ENCODE measurements at regions not wholly inside any gene's neighbourhood (a gene's known extent, or its start where the extent isn't known, plus 50 kb on each side); places are given as distances from the start of the nearest gene placed in this dataset.
"Not testable (repeated sequence)": the region's sequence is repeated elsewhere in the genome, so short reads cannot be mapped to it uniquely, and the experiment has no call there.

- no peak for DNase-seq
Measured at GRCh38 chr4:107389965-107390364, 330.1 kb downstream of the PAPSS1 start.

GRCh38 chr4:107388736-107389274 lies 331.2 kb downstream of the PAPSS1 start:
- DNase-seq: no peak

- DNase-seq: no peak
Measured at GRCh38 chr4:107380836-107381438, 339.1 kb downstream of the PAPSS1 start.

GRCh38 chr4:107380190-107380589 lies 339.8 kb downstream of the PAPSS1 start:
- DNase-seq: no peak

- DNase-seq: no peak
Measured at GRCh38 chr4:107379054-107379869, 340.8 kb downstream of the PAPSS1 start.

GRCh38 chr4:107376293-107376692 lies 340.2 kb upstream of the DKK2 start:
- DNase-seq: no peak

- no peak for DNase-seq
Measured at GRCh38 chr4:107366900-107367299, 330.8 kb upstream of the DKK2 start.

- no peak for DNase-seq
Measured at GRCh38 chr4:107366016-107366735, 330.1 kb upstream of the DKK2 start.

GRCh38 chr4:107363125-107363524 lies 327.0 kb upstream of the DKK2 start:
- no peak for DNase-seq

GRCh38 chr4:107359208-107359607 lies 323.1 kb upstream of the DKK2 start:
- no peak for DNase-seq

- DNase-seq: peak in 1 of 2 experiments; percentile 24
Measured at GRCh38 chr4:107354304-107354703, 318.2 kb upstream of the DKK2 start.

GRCh38 chr4:107351196-107351595 lies 315.1 kb upstream of the DKK2 start:
- no peak for DNase-seq

- DNase-seq: no peak
Measured at GRCh38 chr4:107349732-107350131, 313.6 kb upstream of the DKK2 start.

GRCh38 chr4:107349266-107349665 lies 313.2 kb upstream of the DKK2 start:
- no peak for DNase-seq

- no peak for DNase-seq
Measured at GRCh38 chr4:107348188-107349050, 312.3 kb upstream of the DKK2 start.

GRCh38 chr4:107333518-107333917 lies 297.4 kb upstream of the DKK2 start:
- no peak for DNase-seq

- not testable (repeated sequence) for DNase-seq
Measured at GRCh38 chr4:107332656-107333055, 296.5 kb upstream of the DKK2 start.

GRCh38 chr4:107330916-107331315 lies 294.8 kb upstream of the DKK2 start:
- DNase-seq: no peak

- no peak for DNase-seq
Measured at GRCh38 chr4:107319386-107319785, 283.3 kb upstream of the DKK2 start.

- no peak for DNase-seq
Measured at GRCh38 chr4:107318078-107318477, 282.0 kb upstream of the DKK2 start.

- DNase-seq: no peak
Measured at GRCh38 chr4:107317611-107318010, 281.5 kb upstream of the DKK2 start.

GRCh38 chr4:107315584-107315983 lies 279.5 kb upstream of the DKK2 start:
- DNase-seq: no peak

- no peak for DNase-seq
Measured at GRCh38 chr4:107314156-107314555, 278.0 kb upstream of the DKK2 start.

All from activated T-cell treated with anti-CD3 and anti-CD28 coated beads, Interleukin-2, amount 50 U/mL, for 48 hours (primary cell).